ENCODE measurements at regions not wholly inside any gene's neighbourhood (a gene's known extent, or its start where the extent isn't known, plus 50 kb on each side); places are given as distances from the start of the nearest gene placed in this dataset.

DNA sequence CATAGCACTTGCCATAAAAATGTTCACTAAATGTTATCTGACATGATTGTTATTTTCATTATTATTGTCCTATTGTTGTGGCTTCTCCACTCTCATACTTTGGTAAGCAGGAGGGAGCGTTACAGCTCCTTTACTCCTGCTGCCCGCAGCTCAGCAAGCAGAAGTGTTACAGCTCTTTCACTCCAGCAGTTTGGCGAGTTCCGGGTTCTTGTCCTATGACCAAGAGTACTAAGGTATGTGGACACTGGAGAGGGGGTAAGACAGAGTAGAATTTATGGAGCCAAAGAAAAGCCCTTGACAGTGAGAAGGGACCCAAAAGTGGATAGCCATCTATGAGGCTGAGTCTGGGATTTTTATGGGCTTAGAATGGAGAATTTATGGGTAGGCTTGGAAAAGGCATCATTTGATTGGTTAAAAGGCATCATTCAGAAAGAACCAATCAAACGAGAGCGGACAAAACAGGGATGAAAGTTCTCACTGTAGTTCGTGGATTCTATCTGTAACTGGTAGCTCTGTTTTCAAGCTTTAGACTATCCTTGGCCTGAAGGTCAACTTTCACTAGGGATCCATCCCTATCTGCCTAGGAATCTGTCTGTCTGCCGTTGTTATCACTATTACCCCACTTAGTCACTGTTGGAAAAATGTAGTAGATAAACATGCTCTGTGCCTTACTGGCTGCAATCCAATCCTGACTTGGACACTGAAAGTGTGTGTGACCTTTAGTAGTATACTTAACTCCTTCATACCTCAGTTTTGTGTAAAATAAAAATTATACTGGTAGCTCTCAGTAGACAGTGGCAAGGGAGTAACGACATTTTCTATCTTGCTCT is 545.6 kb upstream of the LCORL start:
- no peak for ATAC-seq

GRCh38 chr4:18559492-18559891 is 537.9 kb upstream of the LCORL start:
- Histone ChIP-seq H3K9me3 (peaks cover 0 to 10% (median 0%) of the 10 kb centered on the region in 3 donors), H3K27ac (no peak overlapping the region), H3K27me3 (no peaks in the 10 kb centered on the region), H3K36me3 (no peaks in the 10 kb centered on the region), H3K4me3 (no peak overlapping the region), H3K4me1 (no peaks in the 10 kb centered on the region)
- no peak for ATAC-seq
- no peak for TF ChIP-seq POLR2A (IDR thresholded peaks at IDR 0.05)
- no peak for TF ChIP-seq EP300 (IDR thresholded peaks at IDR 0.05)
- no peak for TF ChIP-seq CTCF (IDR thresholded peaks at IDR 0.05)
- TF ChIP-seq POLR2AphosphoS5 (IDR thresholded peaks at IDR 0.05) = no peak
- WGBS, 2 donors (ENCODE audit: low coverage in 1 of 2) = 88% methylated on average over 1 of the region's 3 CpGs; no CpG with 5 or more reads in 1 of the 2 donors

More for the DNA sequence above, 545.6 kb upstream of the LCORL start:
- 38 to 71% methylated on average over 4 to 9 of the region's 9 CpGs for WGBS, 2 donors (ENCODE audit: low coverage in 1 of 2)
- H3K4me3 ChIP-seq = no peak overlapping the region
- peaks cover 0 to 5% (median 0%) of the 10 kb centered on the region in 3 donors for H3K9me3 ChIP-seq
- H3K4me1 ChIP-seq = no peaks in the 10 kb centered on the region
- no peak overlapping the region for H3K27ac ChIP-seq
- TF ChIP-seq CTCF (IDR thresholded peaks at IDR 0.05) (no peak), POLR2AphosphoS5 (IDR thresholded peaks at IDR 0.05) (no peak), EP300 (IDR thresholded peaks at IDR 0.05) (no peak), POLR2A (IDR thresholded peaks at IDR 0.05) (no peak)
- no peaks in the 10 kb centered on the region for H3K27me3 ChIP-seq
- no peaks in the 10 kb centered on the region for H3K36me3 ChIP-seq

DNA sequence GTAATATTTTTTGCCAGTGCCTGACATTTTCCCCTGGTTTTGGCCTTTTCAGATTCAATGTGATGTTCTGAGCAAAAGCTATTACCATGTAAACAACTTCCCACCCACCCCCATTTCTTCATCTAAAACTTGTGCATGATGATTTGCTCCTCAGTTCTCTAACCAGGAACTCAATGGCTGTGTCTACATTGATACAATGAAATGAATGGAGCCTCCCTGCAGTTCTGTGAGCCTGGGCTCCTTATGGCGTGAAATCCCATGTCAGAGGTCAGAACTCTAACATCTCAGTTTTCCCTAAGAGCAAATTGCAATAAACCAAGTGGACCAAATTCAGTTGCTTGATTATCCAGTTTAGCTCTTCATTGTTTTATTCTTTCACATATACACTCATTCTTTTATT is 534.8 kb upstream of the LCORL start:
- no peak for TF ChIP-seq EP300 (IDR thresholded peaks at IDR 0.05)
- TF ChIP-seq POLR2AphosphoS5 (IDR thresholded peaks at IDR 0.05) = no peak
- no peak for TF ChIP-seq POLR2A (IDR thresholded peaks at IDR 0.05)
- no peak for TF ChIP-seq CTCF (IDR thresholded peaks at IDR 0.05)
- Histone ChIP-seq H3K4me1 (no peaks in the 10 kb centered on the region), H3K36me3 (no peaks in the 10 kb centered on the region), H3K27me3 (no peaks in the 10 kb centered on the region), H3K27ac (no peak overlapping the region), H3K4me3 (no peak overlapping the region), H3K9me3 (peaks cover 0 to under 1% (median 0%) of the 10 kb centered on the region in 3 donors)
- 69% methylated on average over 1 of the region's 1 CpG; no CpG with 5 or more reads in 1 of the 2 donors for WGBS, 2 donors (ENCODE audit: low coverage in 1 of 2)
- ATAC-seq = no peak

- H3K36me3 ChIP-seq = no peaks in the 10 kb centered on the region
- TF ChIP-seq POLR2A (IDR thresholded peaks at IDR 0.05) (no peak), CTCF (IDR thresholded peaks at IDR 0.05) (no peak), POLR2AphosphoS5 (IDR thresholded peaks at IDR 0.05) (no peak), EP300 (IDR thresholded peaks at IDR 0.05) (no peak)
- no peak overlapping the region for H3K4me3 ChIP-seq
- no peak for ATAC-seq
- H3K27me3 ChIP-seq = peaks cover 6% of the 10 kb centered on the region
- WGBS, 2 donors (ENCODE audit: low coverage in 1 of 2) = 60 to 79% methylated on average over 4 to 6 of the region's 6 CpGs
- H3K9me3 ChIP-seq = no peaks in the 10 kb centered on the region
- no peaks in the 10 kb centered on the region for H3K4me1 ChIP-seq
- H3K27ac ChIP-seq = no peak overlapping the region
Observed at GRCh38 chr4:18540349-18540748, 518.8 kb upstream of the LCORL start.

DNA sequence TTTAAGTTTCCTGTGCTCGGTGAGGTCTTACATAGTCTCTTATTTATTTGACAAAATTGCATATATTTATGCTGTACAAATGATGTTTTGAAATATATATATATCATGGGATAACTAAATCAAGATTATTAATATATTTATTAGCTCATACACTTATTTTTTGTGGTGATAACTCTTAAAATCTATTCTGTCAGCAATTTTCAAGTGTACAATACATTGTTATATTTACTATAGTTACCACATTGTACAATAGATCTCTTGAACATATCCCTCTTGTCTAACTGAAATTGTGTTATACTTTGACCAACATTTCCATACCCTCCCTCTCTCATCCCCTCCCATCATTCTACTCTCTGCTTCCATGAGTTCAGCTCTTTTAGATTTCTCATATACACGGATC is 516.6 kb upstream of the LCORL start:
- no peak for TF ChIP-seq POLR2AphosphoS5 (IDR thresholded peaks at IDR 0.05)
- TF ChIP-seq POLR2A (IDR thresholded peaks at IDR 0.05) = no peak
- no peak for TF ChIP-seq CTCF (IDR thresholded peaks at IDR 0.05)
- no peak for TF ChIP-seq EP300 (IDR thresholded peaks at IDR 0.05)
- Histone ChIP-seq H3K4me3 (no peak overlapping the region), H3K27ac (no peak overlapping the region), H3K27me3 (peaks cover 6% of the 10 kb centered on the region), H3K4me1 (no peaks in the 10 kb centered on the region), H3K9me3 (no peaks in the 10 kb centered on the region), H3K36me3 (no peaks in the 10 kb centered on the region)
- 35 to 66% methylated on average over 2 of the region's 2 CpGs for WGBS, 2 donors (ENCODE audit: low coverage in 1 of 2)
- no peak for ATAC-seq
